GM12878 (cell line): ENCODE measurements at regions not wholly inside any gene's neighbourhood (a gene's known extent, or its start where the extent isn't known, plus 50 kb on each side); places are given as distances from the start of the nearest gene placed in this dataset.

Experiments
- ATAC-seq: fragments of 200-7000 bp; cut with Tn5 transposase; 3 replicates; pipeline ENCODE4 v1.9.1; 2020; ENCODE audit warnings: mild to moderate bottlenecking, moderate library complexity
- BruUV-seq: library from RNA; stranded (reverse); fragments of 400-500 nt; replicated peaks from 2 replicates; lab custom pipeline; 2021; lab: Mats Ljungman, UMichigan
- CTCF ChIA-PET: fragments of 300-600 bp; sonication (Branson Sonifier 250); formaldehyde crosslinking; extraction: SDS; loops from one replicate; lab custom pipeline; 2021; ENCODE audit warnings: inconsistent platforms; lab: Yijun Ruan, JAX
- POLR2A ChIA-PET: fragments of 350-600 bp; formaldehyde crosslinking; extraction: SDS; loops from one replicate; lab custom pipeline; 2021; ENCODE audit warnings: inconsistent platforms; lab: Charles Lee
- RAD21 ChIA-PET: fragments of 300-600 bp; sonication (Branson Sonifier 250); formaldehyde crosslinking; loops from one replicate; lab custom pipeline; 2023; ENCODE audit warnings: antibody characterized with exemption; ENCODE audit not compliant: unreplicated experiment; lab: Charles Lee
- SMC1A ChIA-PET: fragments of 300-600 bp; sonication (Branson Sonifier 250); formaldehyde crosslinking; loops from one replicate; lab custom pipeline; 2023; ENCODE audit not compliant: unreplicated experiment, uncharacterized antibody; lab: Charles Lee
- DNase-seq: peaks from one replicate; pipeline ENCODE4 v3.0.0-alpha.2; 2011; ENCODE audit warnings: low read depth, low spot score
- FAIRE-seq: peaks from 3 replicates; lab custom pipeline; 2011; peaks lifted over from hg19 to GRCh38; lab: Jason Lieb, UNC
- H2AFZ ChIP-seq: 2 replicates; pipeline ENCODE4 v1.6.0; 2011; ENCODE audit warnings: low read depth, low read length, control low read depth; ENCODE audit not compliant: control insufficient read depth
- H3K27ac ChIP-seq: 2 replicates; pipeline ENCODE4 v1.5.1; 2011; ENCODE audit warnings: control low read depth; ENCODE audit not compliant: control insufficient read depth, insufficient read depth
- H3K27me3 ChIP-seq, 2 experiments: replicated peaks in 1 of 2; 2 replicates each; pipeline versions ENCODE4 v1.6.0 to v1.6.1; 2011; ENCODE audit warnings: low read length in 1 of 2; ENCODE audit not compliant: control insufficient read depth in 2 of 2, insufficient read depth in 2 of 2
- H3K36me3 ChIP-seq, 2 experiments: 2 replicates each; pipeline ENCODE4 v1.5.1; 2011; ENCODE audit warnings: low read length in 1 of 2; ENCODE audit not compliant: control insufficient read depth in 2 of 2, insufficient read depth in 2 of 2
- H3K4me1 ChIP-seq: 2 replicates; pipeline ENCODE4 v1.6.1; 2011; ENCODE audit warnings: mild to moderate bottlenecking, low read length, moderate library complexity, mixed read lengths; ENCODE audit not compliant: control insufficient read depth, insufficient read depth
- H3K4me2 ChIP-seq: 2 replicates; pipeline ENCODE4 v1.6.0; 2011; ENCODE audit warnings: control low read depth; ENCODE audit not compliant: control insufficient read depth, insufficient read depth
- H3K4me3 ChIP-seq: fragments of 200-600 bp; sonication (generic); 2 replicates; pipeline ENCODE4 v1.5.1; 2016
- H3K79me2 ChIP-seq: 2 replicates; pipeline ENCODE4 v1.6.0; 2011; ENCODE audit warnings: low read length; ENCODE audit not compliant: control insufficient read depth, insufficient read depth
- H3K9ac ChIP-seq: 2 replicates; pipeline ENCODE4 v1.8.0; 2011; ENCODE audit warnings: low read length, control low read depth, mixed read lengths; ENCODE audit not compliant: control insufficient read depth, insufficient read depth
- H3K9me3 ChIP-seq: replicated peaks from 3 replicates; pipeline ENCODE4 v1.5.1; 2011; ENCODE audit warnings: mild to moderate bottlenecking, low read length; ENCODE audit not compliant: control insufficient read depth, insufficient read depth
- H4K20me1 ChIP-seq: 2 replicates; pipeline ENCODE4 v1.6.0; 2011; ENCODE audit not compliant: control insufficient read depth, insufficient read depth
- CEBPB ChIP-seq, 2 experiments: fragments of 150-350 bp in 1 of 2; IDR thresholded peaks; 2 replicates each; pipeline ENCODE4 v1.6.1; 2012 to 2014; ENCODE audit warnings: low read depth in 2 of 2, low read length in 2 of 2, borderline replicate concordance in 1 of 2, inconsistent platforms in 1 of 2
- FOXM1 ChIP-seq: IDR thresholded peaks from 2 replicates; pipeline ENCODE4 v1.6.1; 2012; ENCODE audit warnings: low read depth, mild to moderate bottlenecking, inconsistent platforms, low read length, moderate library complexity
- HDGF ChIP-seq: fragments of 450-650 bp; IDR thresholded peaks from 2 replicates; pipeline ENCODE4 v1.6.1; 2016; ENCODE audit warnings: antibody characterized with exemption
- NFXL1 ChIP-seq: fragments of 450-650 bp; IDR thresholded peaks from 2 replicates; pipeline ENCODE4 v1.6.1; 2017; ENCODE audit warnings: antibody characterized with exemption, mild to moderate bottlenecking, borderline replicate concordance
- PAX5 ChIP-seq: IDR thresholded peaks from 2 replicates; pipeline ENCODE4 v1.6.1; 2011; ENCODE audit warnings: low read depth, low read length, borderline replicate concordance
- POLR2AphosphoS2 ChIP-seq: IDR thresholded peaks from 2 replicates; pipeline ENCODE4 v1.6.1; 2011; ENCODE audit warnings: low read depth, mild to moderate bottlenecking, low read length, improper control_type of control experiment, moderate library complexity
- RAD51 ChIP-seq: fragments of 450-650 bp; IDR thresholded peaks from 2 replicates; pipeline ENCODE4 v1.6.1; 2016; ENCODE audit warnings: moderate library complexity, mild to moderate bottlenecking, inconsistent platforms
- RELA ChIP-seq: fragments of 450-650 bp; IDR thresholded peaks from 2 replicates; pipeline ENCODE4 v1.8.0; 2014; ENCODE audit warnings: borderline replicate concordance; ENCODE audit not compliant: partially characterized antibody
- SIX5 ChIP-seq: IDR thresholded peaks from 2 replicates; pipeline ENCODE4 v1.6.1; 2011; ENCODE audit warnings: mild to moderate bottlenecking, low read depth, low read length, moderate library complexity; ENCODE audit not compliant: severe bottlenecking
- SREBF2 ChIP-seq: IDR thresholded peaks from 2 replicates; pipeline ENCODE4 v1.6.1; 2012; ENCODE audit warnings: mild to moderate bottlenecking, low read length
- ZNF24 ChIP-seq: fragments of 450-650 bp; IDR thresholded peaks from 2 replicates; pipeline ENCODE4 v1.6.1; 2017; ENCODE audit warnings: antibody characterized with exemption, mild to moderate bottlenecking
- WGBS: methylation state at CpG from one replicate; pipeline ENCODE4 v1.1.6; 2016; ENCODE audit warnings: low lambda C conversion rate; ENCODE audit not compliant: insufficient replicate concordance, insufficient coverage; ENCODE audit errors: missing lambda C conversion rate; 5-methylcytosine and 5-hydroxymethylcytosine counted together
- in situ Hi-C: fragments of 300-500 bp; cut with MboI; formaldehyde crosslinking; loops from 9 replicates; pipeline ENCODE4 v1.14.3; 2018; ENCODE audit warnings: mixed read lengths
- intact Hi-C: fragments of 100-400 bp; cut with micrococcal nuclease; formaldehyde crosslinking; loops from one replicate; pipeline ENCODE4 v1.14.2; 2022; ENCODE audit not compliant: unreplicated experiment
- TF ChIP-seq, protein P1 (sequence below): fragments of 450-650 bp; IDR thresholded peaks from 2 replicates; pipeline ENCODE4 v1.6.1; 2017; ENCODE audit warnings: mild to moderate bottlenecking, moderate library complexity
- TF ChIP-seq, protein P2 (sequence below): fragments of 450-650 bp; IDR thresholded peaks from 2 replicates; pipeline ENCODE4 v1.6.1; 2016; ENCODE audit warnings: mild to moderate bottlenecking, moderate library complexity, borderline replicate concordance

DNA sequence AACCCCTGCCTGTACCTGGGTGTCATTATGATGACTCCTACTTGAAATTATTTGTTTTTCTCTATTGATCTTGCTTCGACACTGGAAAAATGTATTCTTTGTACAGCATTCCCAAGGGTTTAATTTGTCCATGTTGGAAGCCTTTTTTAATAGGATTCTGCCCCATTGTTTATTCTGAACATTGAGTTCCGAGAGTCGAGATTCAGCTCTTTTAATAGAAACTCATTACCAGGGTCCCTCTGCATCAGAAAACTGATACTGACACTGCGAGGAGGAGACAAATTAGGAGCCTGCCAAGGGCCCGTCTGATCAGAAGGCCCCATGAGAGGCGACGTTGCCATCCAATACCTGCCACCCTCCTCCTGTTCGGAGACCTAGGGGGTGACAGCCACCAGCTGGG is 260.5 kb upstream of the ZMIZ1 start (continued):
- TF ChIP-seq POLR2AphosphoS2, result no peak

DNA sequence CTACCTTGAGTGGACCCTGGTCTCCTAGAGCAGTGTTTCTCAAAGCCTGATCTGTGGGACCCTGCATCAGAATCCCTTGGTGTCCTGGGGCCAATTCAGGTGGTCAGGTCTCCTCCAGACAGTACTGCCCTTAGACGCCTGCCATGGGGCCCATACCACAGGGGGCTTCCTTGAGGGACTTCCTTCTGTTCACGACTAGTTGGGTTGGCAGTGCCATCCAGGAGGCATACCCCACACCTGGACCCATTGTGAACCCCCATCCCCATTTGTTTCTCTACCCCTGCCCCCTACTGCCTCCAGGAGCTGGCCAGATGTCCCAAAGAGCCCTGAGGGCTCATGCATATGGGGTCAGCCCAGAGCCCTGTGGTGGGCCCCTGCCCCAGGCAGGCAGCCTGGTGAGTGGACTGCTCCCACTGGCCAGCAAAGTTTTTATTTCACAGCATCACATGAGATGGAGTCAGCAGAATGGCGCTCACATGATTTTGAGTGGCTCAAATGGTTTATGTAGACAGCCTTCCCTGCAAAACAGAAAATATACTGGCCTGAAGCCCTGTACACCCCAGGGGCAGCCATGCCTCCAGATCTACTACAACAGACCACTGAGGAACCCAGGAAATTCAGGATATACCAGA is 259.9 kb upstream of the ZMIZ1 start:
- intact Hi-C loops (no loop called here), in situ Hi-C loops (no loop called here)
- ChIA-PET POLR2A (no interaction called here), CTCF (no interaction called here), SMC1A (no interaction called here), RAD21 (interaction anchor here (0.7 kb wide), 1 partner anchor 18 kb away, joined by 3 read pairs; no protein-coding TSS in a partner anchor)
- H3K9ac ChIP-seq, result no peak overlapping the region
- ATAC-seq (no peak), DNase-seq (no peak), FAIRE-seq (no peak)
- no peak overlapping the region for H3K27ac ChIP-seq
- whole genome bisulfite sequencing, result 0% methylated on average over 3 of the region's 3 CpGs
- H2AFZ ChIP-seq, result no peak overlapping the region
- peaks cover 2 to 3% of the 10 kb centered on the region in 2 experiments; a peak in 2 of 4 replicates for H3K27me3 ChIP-seq
- no peaks in the 10 kb centered on the region for H4K20me1 ChIP-seq
- no peaks in the 10 kb centered on the region for H3K9me3 ChIP-seq
- no peak overlapping the region for H3K4me2 ChIP-seq
- no peaks in the 10 kb centered on the region for H3K79me2 ChIP-seq
- H3K4me3 ChIP-seq, result no peak overlapping the region
- no peaks in the 10 kb centered on the region for H3K4me1 ChIP-seq
- H3K36me3 ChIP-seq, result no peaks in the 10 kb centered on the region
- no TSS peak for BruUV-seq
- TF ChIP-seq ZNF24 (no peak), NFXL1 (no peak), RELA (no peak), RAD51 (no peak), CEBPB (IDR thresholded peaks at IDR 0.05; ENCODE audit: borderline replicate concordance in 1 of 2, low read depth in 2 of 2, low read length in 2 of 2) (no peak), SREBF2 (no peak), FOXM1 (no peak), HDGF (no peak), PAX5 (no peak), SIX5 (no peak)
- TF ChIP-seq, protein P1, sequence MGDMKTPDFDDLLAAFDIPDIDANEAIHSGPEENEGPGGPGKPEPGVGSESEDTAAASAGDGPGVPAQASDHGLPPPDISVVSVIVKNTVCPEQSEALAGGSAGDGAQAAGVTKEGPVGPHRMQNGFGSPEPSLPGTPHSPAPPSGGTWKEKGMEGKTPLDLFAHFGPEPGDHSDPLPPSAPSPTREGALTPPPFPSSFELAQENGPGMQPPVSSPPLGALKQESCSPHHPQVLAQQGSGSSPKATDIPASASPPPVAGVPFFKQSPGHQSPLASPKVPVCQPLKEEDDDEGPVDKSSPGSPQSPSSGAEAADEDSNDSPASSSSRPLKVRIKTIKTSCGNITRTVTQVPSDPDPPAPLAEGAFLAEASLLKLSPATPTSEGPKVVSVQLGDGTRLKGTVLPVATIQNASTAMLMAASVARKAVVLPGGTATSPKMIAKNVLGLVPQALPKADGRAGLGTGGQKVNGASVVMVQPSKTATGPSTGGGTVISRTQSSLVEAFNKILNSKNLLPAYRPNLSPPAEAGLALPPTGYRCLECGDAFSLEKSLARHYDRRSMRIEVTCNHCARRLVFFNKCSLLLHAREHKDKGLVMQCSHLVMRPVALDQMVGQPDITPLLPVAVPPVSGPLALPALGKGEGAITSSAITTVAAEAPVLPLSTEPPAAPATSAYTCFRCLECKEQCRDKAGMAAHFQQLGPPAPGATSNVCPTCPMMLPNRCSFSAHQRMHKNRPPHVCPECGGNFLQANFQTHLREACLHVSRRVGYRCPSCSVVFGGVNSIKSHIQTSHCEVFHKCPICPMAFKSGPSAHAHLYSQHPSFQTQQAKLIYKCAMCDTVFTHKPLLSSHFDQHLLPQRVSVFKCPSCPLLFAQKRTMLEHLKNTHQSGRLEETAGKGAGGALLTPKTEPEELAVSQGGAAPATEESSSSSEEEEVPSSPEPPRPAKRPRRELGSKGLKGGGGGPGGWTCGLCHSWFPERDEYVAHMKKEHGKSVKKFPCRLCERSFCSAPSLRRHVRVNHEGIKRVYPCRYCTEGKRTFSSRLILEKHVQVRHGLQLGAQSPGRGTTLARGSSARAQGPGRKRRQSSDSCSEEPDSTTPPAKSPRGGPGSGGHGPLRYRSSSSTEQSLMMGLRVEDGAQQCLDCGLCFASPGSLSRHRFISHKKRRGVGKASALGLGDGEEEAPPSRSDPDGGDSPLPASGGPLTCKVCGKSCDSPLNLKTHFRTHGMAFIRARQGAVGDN, result no peak
- TF ChIP-seq, protein P2, sequence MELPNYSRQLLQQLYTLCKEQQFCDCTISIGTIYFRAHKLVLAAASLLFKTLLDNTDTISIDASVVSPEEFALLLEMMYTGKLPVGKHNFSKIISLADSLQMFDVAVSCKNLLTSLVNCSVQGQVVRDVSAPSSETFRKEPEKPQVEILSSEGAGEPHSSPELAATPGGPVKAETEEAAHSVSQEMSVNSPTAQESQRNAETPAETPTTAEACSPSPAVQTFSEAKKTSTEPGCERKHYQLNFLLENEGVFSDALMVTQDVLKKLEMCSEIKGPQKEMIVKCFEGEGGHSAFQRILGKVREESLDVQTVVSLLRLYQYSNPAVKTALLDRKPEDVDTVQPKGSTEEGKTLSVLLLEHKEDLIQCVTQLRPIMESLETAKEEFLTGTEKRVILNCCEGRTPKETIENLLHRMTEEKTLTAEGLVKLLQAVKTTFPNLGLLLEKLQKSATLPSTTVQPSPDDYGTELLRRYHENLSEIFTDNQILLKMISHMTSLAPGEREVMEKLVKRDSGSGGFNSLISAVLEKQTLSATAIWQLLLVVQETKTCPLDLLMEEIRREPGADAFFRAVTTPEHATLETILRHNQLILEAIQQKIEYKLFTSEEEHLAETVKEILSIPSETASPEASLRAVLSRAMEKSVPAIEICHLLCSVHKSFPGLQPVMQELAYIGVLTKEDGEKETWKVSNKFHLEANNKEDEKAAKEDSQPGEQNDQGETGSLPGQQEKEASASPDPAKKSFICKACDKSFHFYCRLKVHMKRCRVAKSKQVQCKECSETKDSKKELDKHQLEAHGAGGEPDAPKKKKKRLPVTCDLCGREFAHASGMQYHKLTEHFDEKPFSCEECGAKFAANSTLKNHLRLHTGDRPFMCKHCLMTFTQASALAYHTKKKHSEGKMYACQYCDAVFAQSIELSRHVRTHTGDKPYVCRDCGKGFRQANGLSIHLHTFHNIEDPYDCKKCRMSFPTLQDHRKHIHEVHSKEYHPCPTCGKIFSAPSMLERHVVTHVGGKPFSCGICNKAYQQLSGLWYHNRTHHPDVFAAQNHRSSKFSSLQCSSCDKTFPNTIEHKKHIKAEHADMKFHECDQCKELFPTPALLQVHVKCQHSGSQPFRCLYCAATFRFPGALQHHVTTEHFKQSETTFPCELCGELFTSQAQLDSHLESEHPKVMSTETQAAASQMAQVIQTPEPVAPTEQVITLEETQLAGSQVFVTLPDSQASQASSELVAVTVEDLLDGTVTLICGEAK, result no peak
